Activated B cell treated with CpG ODN at 0.5 μM for 24 hours (primary cell): ENCODE measurements at regions not wholly inside any gene's neighbourhood (a gene's known extent, or its start where the extent isn't known, plus 50 kb on each side); places are given as distances from the start of the nearest gene placed in this dataset.
"Not testable (repeated sequence)": the region's sequence is repeated elsewhere in the genome, so short reads cannot be mapped to it uniquely, and the experiment has no call there.

ENCODE experiments used
- ATAC-seq: fragments of 200-7000 bp; cut with Tn5 transposase; one replicate; pipeline ENCODE4 v1.10.0; 2021; ENCODE audit warnings: low read depth, mild to moderate bottlenecking, moderate library complexity
- CTCF ChIA-PET: fragments of 350-600 bp; sonication (Branson Sonifier 250); formaldehyde crosslinking; loops from one replicate; lab custom pipeline; 2021; ENCODE audit warnings: antibody characterized with exemption; lab: Charles Lee
- POLR2A ChIA-PET: fragments of 350-600 bp; sonication (Branson Sonifier 250); formaldehyde crosslinking; loops from one replicate; lab custom pipeline; 2021; ENCODE audit warnings: antibody characterized with exemption; lab: Charles Lee
- DNase-seq: peaks from one replicate; pipeline ENCODE4 v3.0.0; 2022
- H3K27ac Mint-ChIP-seq: one replicate; pipeline ENCODE4 v1.8.0; 2020; ENCODE audit warnings: mixed read lengths
- H3K27me3 Mint-ChIP-seq: one replicate; pipeline ENCODE4 v1.8.0; 2021; ENCODE audit warnings: mixed read lengths
- H3K36me3 Mint-ChIP-seq: one replicate; pipeline ENCODE4 v1.8.0; 2021; ENCODE audit warnings: low read depth, mixed read lengths
- H3K4me1 Mint-ChIP-seq: one replicate; pipeline ENCODE4 v1.8.0; 2021; ENCODE audit warnings: mixed read lengths
- H3K4me3 Mint-ChIP-seq: one replicate; pipeline ENCODE4 v1.8.0; 2020; ENCODE audit warnings: mild to moderate bottlenecking, mixed read lengths
- H3K9me3 Mint-ChIP-seq: one replicate; pipeline ENCODE4 v1.8.0; 2020; ENCODE audit warnings: mixed read lengths
- intact Hi-C: fragments of 100-400 bp; cut with micrococcal nuclease; formaldehyde crosslinking; loops from one replicate; pipeline ENCODE4 v1.15.1; 2024
- TF ChIP-seq, protein P1 (sequence below): fragments of 200-600 bp; IDR thresholded peaks from one replicate; pipeline ENCODE4 v1.8.0; 2022; ENCODE audit warnings: antibody characterized with exemption, mild to moderate bottlenecking

DNA sequence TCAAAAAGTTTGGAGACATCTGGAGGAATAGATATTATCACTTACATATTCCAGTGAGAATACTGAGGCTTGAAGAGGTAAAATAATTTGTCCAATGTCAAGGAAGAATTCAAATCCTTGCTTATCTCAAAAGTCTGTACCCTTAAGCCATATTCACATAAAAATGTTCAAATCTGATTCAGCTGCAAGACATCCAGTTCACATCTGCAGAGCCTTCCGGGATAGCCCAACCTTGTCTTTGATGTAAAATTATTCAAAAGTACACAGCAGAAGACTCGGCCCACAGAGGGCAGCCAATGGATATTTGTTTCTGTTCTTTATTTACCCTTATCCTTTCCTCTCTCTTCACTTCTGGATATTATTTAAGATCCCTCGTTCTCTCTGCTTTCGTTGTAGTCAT is 1183.8 kb upstream of the WWC1 start:
- ATAC-seq, result no peak
- no peak for DNase-seq
- no peaks in the 10 kb centered on the region for H3K4me1 Mint-ChIP-seq
- intact Hi-C loops, result no loop called here
- H3K27me3 Mint-ChIP-seq, result no peaks in the 10 kb centered on the region
- no peaks in the 10 kb centered on the region for H3K36me3 Mint-ChIP-seq
- POLR2A ChIA-PET, result no interaction called here
- TF ChIP-seq, protein P1, sequence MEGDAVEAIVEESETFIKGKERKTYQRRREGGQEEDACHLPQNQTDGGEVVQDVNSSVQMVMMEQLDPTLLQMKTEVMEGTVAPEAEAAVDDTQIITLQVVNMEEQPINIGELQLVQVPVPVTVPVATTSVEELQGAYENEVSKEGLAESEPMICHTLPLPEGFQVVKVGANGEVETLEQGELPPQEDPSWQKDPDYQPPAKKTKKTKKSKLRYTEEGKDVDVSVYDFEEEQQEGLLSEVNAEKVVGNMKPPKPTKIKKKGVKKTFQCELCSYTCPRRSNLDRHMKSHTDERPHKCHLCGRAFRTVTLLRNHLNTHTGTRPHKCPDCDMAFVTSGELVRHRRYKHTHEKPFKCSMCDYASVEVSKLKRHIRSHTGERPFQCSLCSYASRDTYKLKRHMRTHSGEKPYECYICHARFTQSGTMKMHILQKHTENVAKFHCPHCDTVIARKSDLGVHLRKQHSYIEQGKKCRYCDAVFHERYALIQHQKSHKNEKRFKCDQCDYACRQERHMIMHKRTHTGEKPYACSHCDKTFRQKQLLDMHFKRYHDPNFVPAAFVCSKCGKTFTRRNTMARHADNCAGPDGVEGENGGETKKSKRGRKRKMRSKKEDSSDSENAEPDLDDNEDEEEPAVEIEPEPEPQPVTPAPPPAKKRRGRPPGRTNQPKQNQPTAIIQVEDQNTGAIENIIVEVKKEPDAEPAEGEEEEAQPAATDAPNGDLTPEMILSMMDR, result no peak
- H3K4me3 Mint-ChIP-seq, result no peak overlapping the region
- no peak overlapping the region for H3K27ac Mint-ChIP-seq
- CTCF ChIA-PET, result no interaction called here
- H3K9me3 Mint-ChIP-seq, result peaks cover 1% of the 10 kb centered on the region

DNA sequence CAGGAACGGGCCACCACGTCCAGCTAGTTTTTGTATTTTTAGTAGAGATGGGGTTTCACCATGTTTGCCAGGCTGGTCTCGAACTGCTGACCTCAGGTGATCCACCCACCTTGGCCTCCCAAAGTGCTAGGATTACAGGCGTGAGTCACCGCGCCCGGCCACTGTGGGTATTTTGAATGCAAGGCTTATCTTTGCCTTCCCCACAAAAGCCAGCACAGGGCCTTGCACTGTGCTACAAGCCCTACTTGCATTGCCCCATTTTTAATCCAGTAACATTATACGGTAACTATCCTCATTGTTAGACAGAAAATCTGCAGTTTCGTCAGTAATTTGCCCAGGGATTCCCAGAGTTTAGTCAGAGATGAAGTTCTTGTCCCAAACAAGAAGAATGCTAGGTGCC is 1183.2 kb upstream of the WWC1 start:
- H3K27me3 Mint-ChIP-seq, H3K4me1 Mint-ChIP-seq, H3K4me3 Mint-ChIP-seq, H3K27ac Mint-ChIP-seq, ATAC-seq, POLR2A ChIA-PET, H3K9me3 Mint-ChIP-seq, intact Hi-C loops, DNase-seq, CTCF ChIA-PET, H3K36me3 Mint-ChIP-seq: not testable (repeated sequence)

DNA sequence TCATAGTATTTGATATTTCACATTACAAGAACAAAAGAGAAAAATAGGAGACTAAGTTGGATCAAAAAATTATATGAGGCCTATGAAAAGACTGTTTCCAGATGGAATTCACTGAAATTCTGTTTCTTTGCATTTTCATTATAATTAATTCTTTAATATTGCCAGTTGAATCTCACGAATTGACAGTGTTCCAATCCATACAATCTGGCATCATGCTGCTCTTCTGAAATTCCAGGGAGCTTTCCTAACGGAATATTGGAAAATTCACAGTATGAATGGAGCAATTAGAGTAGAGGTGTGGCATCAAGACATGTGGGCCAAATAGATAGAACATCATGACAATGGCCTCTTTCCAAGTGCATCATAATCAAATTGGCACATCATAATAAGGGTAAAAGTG is 1178.9 kb upstream of the WWC1 start:
- ChIA-PET CTCF (no interaction called here), POLR2A (no interaction called here)
- Mint-ChIP-seq H3K9me3 (no peaks in the 10 kb centered on the region), H3K4me1 (no peaks in the 10 kb centered on the region), H3K4me3 (no peak overlapping the region), H3K27ac (no peak overlapping the region), H3K36me3 (no peaks in the 10 kb centered on the region), H3K27me3 (no peaks in the 10 kb centered on the region)
- intact Hi-C loops, result no loop called here
- DNase-seq (no peak), ATAC-seq (no peak)
- TF ChIP-seq, protein P1, result no peak

DNA sequence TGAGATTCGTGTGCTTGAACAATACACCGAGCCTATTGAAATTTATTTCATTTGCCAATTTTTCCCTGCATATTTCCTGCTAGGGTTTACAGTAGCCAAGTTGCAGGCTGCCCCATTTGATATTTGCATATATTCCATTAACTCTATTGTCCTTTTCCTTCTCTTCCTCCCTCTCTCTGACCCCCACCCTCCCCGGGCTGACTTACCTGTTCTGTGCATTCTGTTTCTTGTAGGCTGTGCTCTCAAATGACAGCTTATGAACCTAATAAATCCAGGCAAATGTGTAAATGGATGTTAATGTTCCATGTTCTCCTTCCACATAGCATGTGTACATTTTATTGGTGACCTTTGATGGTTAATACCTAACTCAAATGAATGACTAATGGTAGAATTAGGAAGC is 1169.2 kb upstream of the WWC1 start:
- no peaks in the 10 kb centered on the region for H3K4me1 Mint-ChIP-seq
- H3K9me3 Mint-ChIP-seq, result peaks cover 5% of the 10 kb centered on the region
- no peaks in the 10 kb centered on the region for H3K27me3 Mint-ChIP-seq
- no peaks in the 10 kb centered on the region for H3K36me3 Mint-ChIP-seq
- TF ChIP-seq, protein P1, result no peak
- no peak overlapping the region for H3K4me3 Mint-ChIP-seq
- ChIA-PET POLR2A (no interaction called here), CTCF (no interaction called here)
- DNase-seq, result no peak
- intact Hi-C loops, result no loop called here
- H3K27ac Mint-ChIP-seq, result no peak overlapping the region
- ATAC-seq, result no peak

DNA sequence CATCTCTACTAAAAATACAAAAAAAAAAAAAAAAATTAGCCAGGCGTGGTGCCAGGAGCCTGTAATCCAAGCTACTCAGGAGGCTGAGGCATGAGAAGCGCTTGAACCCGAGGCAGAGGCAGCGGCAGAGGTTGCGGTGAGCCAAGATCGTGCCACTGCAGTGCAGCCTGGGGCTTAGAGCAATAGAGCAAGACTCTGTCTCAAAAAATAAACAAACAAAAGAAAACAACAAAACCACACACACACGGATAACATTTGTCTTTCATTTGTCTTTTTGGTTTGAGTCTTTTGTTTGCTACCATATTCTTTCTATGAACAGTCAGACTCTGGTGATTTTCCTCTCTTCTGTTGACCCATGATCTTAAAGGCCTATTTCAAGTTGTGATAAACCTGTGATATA is 1168.3 kb upstream of the WWC1 start:
- no peak for DNase-seq
- Mint-ChIP-seq H3K9me3 (peaks cover 5% of the 10 kb centered on the region), H3K27ac (no peak overlapping the region), H3K4me1 (no peaks in the 10 kb centered on the region), H3K4me3 (no peak overlapping the region), H3K27me3 (no peaks in the 10 kb centered on the region), H3K36me3 (no peaks in the 10 kb centered on the region)
- no peak for ATAC-seq
- intact Hi-C loops, result no loop called here
- ChIA-PET CTCF (no interaction called here), POLR2A (no interaction called here)
- TF ChIP-seq, protein P1, result no peak

DNA sequence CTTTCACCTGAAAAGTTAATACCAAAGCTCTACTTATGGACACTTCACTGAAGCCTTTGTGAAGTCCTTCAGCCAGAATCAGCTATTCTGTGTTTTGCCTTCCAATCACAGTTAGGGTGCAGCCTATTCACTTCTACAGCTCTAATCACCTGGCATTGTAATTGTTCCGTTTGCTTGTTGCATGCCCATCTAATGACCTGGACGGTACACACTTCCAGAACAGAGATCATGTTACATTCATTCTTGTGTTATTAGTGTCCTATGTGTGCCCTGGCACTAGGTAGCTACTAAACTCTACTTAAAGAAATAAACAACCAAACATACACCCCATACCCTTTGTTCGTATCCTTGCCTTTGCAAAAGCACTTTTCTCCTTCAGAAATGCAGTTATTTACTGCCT is 1162.9 kb upstream of the WWC1 start:
- Mint-ChIP-seq H3K27ac (no peak overlapping the region), H3K4me3 (no peak overlapping the region), H3K36me3 (no peaks in the 10 kb centered on the region), H3K27me3 (no peaks in the 10 kb centered on the region), H3K9me3 (peaks cover 3% of the 10 kb centered on the region), H3K4me1 (no peaks in the 10 kb centered on the region)
- TF ChIP-seq, protein P1, result no peak
- DNase-seq (no peak), ATAC-seq (no peak)
- POLR2A ChIA-PET, result no interaction called here
- intact Hi-C loops, result no loop called here
- CTCF ChIA-PET, result no interaction called here
